Kidney (tissue), 13 donors: ENCODE measurements at regions not wholly inside any gene's neighbourhood (a gene's known extent, or its start where the extent isn't known, plus 50 kb on each side); places are given as distances from the start of the nearest gene placed in this dataset.

Experiments used
- DNase-seq, 5 donors: peaks; one replicate each; pipeline ENCODE4 v3.0.0-alpha.2; 2013 to 2020
- FAIRE-seq: peaks from 2 replicates; lab custom pipeline; 2012; peaks lifted over from hg19 to GRCh38; lab: Jason Lieb, UNC
- H3K27ac ChIP-seq, 2 donors: one replicate each; pipeline ENCODE4 v1.7.0; 2013; ENCODE audit warnings: low read depth in 2 of 2, low read length in 2 of 2, inconsistent platforms in 1 of 2
- H3K27me3 ChIP-seq: one replicate; pipeline ENCODE4 v1.7.1; 2013; ENCODE audit warnings: low read length, inconsistent platforms; ENCODE audit not compliant: control insufficient read depth, insufficient read depth
- H3K36me3 ChIP-seq, 3 donors: one replicate each; pipeline versions ENCODE4 v1.7.0 to v1.7.1; 2013; ENCODE audit warnings: low read length in 3 of 3, control low read depth in 1 of 3, inconsistent platforms in 1 of 3; ENCODE audit not compliant: insufficient read depth in 3 of 3, control insufficient read depth in 2 of 3
- H3K4me1 ChIP-seq, 3 donors: one replicate each; pipeline versions ENCODE4 v1.7.0 to v1.7.1; 2013; ENCODE audit warnings: low read length in 3 of 3, inconsistent platforms in 1 of 3, low read depth in 1 of 3; ENCODE audit not compliant: control insufficient read depth in 2 of 3, insufficient read depth in 2 of 3
- H3K4me3 ChIP-seq, 3 donors: one replicate each; pipeline versions ENCODE4 v1.7.0 to v1.8.1; 2013; ENCODE audit warnings: low read length in 3 of 3, control low read depth in 1 of 3, inconsistent platforms in 1 of 3
- H3K9ac ChIP-seq, 3 donors: one replicate each; pipeline versions ENCODE4 v1.7.0 to v1.7.1; 2013; ENCODE audit warnings: low read length in 3 of 3, control low read depth in 1 of 3, inconsistent platforms in 1 of 3
- H3K9me3 ChIP-seq, 3 donors: one replicate each; pipeline versions ENCODE4 v1.7.0 to v1.7.1; 2013; ENCODE audit warnings: low read length in 3 of 3, control low read depth in 1 of 3, inconsistent platforms in 1 of 3; ENCODE audit not compliant: control insufficient read depth in 2 of 3, insufficient read depth in 1 of 3
- intact Hi-C: fragments of 100-400 bp; cut with DNase I; formaldehyde crosslinking; loops from one replicate; pipeline ENCODE4 v1.11.1; 2022
- TF ChIP-seq, protein P1 (sequence below): IDR thresholded peaks from 3 replicates; pipeline ENCODE4 v1.5.1; 2012; ENCODE audit warnings: mild to moderate bottlenecking, moderate library complexity, borderline replicate concordance; ENCODE audit not compliant: insufficient read depth; ENCODE audit errors: extremely low read depth
- donor health status: control.
- donor health status: control.
- donor health status: control.
- donor health status: control.
- donor health status: control.
- donor health status: DM: yes; HTN: yes; CAD: no.
- donor health status: Normal renal cell carcinoma (clear cell type).

DNA sequence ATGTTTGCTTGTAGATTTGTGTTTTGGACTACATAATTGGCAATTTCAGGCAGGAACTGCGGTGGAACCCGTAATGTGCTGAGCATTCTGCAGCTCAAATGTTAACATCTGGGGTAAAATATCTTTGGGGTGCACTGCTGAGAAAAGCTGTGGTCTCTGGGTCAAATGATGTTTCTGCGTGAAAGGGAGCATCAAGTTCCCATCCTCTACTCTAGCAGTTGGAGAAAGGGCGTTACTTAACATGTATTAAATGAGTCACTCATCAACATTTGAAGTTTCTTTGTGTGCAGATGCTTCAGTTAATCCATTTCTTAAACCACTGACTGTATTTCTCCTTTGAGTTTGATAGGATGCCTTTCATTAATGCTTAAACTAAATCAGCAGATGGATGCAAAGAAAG, 273.1 kb upstream of the PITRM1 start:
- DNase-seq (no peak), FAIRE-seq (no peak)
- Histone ChIP-seq H3K27ac (no peak overlapping the region), H3K4me3 (no peak overlapping the region), H3K9me3 (no peaks in the 10 kb centered on the region), H3K9ac (no peak overlapping the region), H3K4me1 (no peaks in the 10 kb centered on the region), H3K36me3 (no peaks in the 10 kb centered on the region), H3K27me3 (no peaks in the 10 kb centered on the region)
- TF ChIP-seq, protein P1, sequence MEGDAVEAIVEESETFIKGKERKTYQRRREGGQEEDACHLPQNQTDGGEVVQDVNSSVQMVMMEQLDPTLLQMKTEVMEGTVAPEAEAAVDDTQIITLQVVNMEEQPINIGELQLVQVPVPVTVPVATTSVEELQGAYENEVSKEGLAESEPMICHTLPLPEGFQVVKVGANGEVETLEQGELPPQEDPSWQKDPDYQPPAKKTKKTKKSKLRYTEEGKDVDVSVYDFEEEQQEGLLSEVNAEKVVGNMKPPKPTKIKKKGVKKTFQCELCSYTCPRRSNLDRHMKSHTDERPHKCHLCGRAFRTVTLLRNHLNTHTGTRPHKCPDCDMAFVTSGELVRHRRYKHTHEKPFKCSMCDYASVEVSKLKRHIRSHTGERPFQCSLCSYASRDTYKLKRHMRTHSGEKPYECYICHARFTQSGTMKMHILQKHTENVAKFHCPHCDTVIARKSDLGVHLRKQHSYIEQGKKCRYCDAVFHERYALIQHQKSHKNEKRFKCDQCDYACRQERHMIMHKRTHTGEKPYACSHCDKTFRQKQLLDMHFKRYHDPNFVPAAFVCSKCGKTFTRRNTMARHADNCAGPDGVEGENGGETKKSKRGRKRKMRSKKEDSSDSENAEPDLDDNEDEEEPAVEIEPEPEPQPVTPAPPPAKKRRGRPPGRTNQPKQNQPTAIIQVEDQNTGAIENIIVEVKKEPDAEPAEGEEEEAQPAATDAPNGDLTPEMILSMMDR: no peak
- intact Hi-C loops: no loop called here

DNA sequence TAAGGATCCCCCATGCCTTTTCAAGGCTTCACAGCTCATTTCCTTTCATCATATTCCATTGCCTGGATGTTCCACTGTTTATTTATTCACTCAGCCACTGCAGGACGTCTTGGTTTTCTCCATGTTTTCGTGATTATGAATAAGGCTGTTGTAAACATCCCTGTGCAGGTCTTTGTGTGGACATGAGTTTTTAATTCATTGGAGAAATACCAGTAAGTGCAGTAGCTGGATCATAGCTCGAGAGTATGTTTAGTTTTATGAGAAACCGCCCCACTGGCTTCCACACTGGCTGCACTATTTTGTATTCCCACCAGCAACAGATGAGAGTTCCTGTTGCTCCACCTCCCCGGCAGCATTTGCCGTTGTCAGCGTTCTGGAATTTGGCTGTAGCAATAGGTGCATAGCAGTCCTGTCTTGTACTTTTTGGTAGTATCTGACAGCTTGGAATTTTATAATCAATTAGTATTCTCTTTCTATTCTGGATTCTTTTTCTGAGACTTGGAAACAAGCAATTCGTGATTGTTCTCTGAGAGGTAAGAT, 269.9 kb upstream of the PITRM1 start:
- intact Hi-C loops: no loop called here
- H3K9me3 ChIP-seq: peaks cover 0 to 5% (median 0%) of the 10 kb centered on the region in 3 donors
- no peaks in the 10 kb centered on the region for H3K36me3 ChIP-seq
- DNase-seq: no peak
- FAIRE-seq: no peak
- H3K4me1 ChIP-seq: no peaks in the 10 kb centered on the region
- H3K27ac ChIP-seq: no peak overlapping the region
- no peaks in the 10 kb centered on the region for H3K27me3 ChIP-seq
- TF ChIP-seq, protein P1: no peak
- no peak overlapping the region for H3K4me3 ChIP-seq
- no peak overlapping the region for H3K9ac ChIP-seq

DNA sequence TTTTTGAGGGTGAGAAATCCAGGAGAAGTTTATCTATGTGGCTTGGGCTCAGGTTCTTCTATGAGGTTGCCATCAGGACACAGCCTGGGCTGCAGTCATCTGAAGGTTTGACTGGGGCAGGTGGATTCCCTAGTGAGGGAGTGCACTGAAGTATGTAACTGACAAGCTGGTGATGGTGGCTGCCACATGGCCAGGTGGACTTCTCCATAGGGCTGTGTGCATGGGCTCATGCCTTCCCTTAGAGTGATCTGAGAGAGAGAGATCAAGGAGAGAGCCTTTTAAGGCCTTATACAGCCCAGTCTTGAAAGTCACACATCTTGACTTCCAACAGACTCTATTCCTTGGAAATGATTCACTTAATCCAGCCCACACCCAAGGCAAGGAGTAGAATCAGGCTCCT, 266.6 kb upstream of the PITRM1 start:
- intact Hi-C loops: no loop called here
- TF ChIP-seq, protein P1: no peak
- H3K9me3 ChIP-seq: peaks cover 0 to 5% (median 0%) of the 10 kb centered on the region in 3 donors
- H3K4me1 ChIP-seq: no peaks in the 10 kb centered on the region
- no peaks in the 10 kb centered on the region for H3K27me3 ChIP-seq
- FAIRE-seq (no peak), DNase-seq (no peak)
- H3K36me3 ChIP-seq: no peaks in the 10 kb centered on the region
- H3K4me3 ChIP-seq: no peak overlapping the region
- H3K9ac ChIP-seq: no peak overlapping the region
- no peak overlapping the region for H3K27ac ChIP-seq

DNA sequence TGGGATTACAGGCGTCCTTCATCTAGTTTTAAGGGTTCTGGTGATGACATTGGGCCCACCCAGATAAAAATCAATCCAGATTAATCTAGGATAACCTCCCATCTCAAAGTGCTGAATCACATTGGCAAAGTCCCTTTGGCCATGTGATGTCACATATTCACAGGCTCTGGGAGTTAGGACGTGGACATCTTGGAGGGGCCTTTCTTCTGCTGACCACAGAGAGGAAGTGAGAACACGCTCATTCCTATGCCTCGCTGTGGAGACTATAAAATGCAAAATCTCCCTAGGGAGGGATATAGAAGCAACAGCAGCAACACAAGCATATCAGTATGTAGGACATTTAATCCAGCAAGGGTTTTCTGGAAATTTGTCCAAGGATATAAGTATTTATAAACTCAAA, 266.0 kb upstream of the PITRM1 start:
- no peak overlapping the region for H3K9ac ChIP-seq
- intact Hi-C loops: no loop called here
- TF ChIP-seq, protein P1: no peak

More for the DNA sequence above, 266.0 kb upstream of the PITRM1 start:
- Histone ChIP-seq H3K27me3 (no peaks in the 10 kb centered on the region), H3K36me3 (no peaks in the 10 kb centered on the region), H3K9me3 (peaks cover 0 to 5% (median 0%) of the 10 kb centered on the region in 3 donors), H3K27ac (no peak overlapping the region), H3K4me1 (no peaks in the 10 kb centered on the region), H3K4me3 (no peak overlapping the region)
- FAIRE-seq (no peak), DNase-seq (no peak)
